NCI-H146 treated with DMSO at 0.1 percent for 48 hours (cell line): ENCODE measurements at regions not wholly inside any gene's neighbourhood (a gene's known extent, or its start where the extent isn't known, plus 50 kb on each side); places are given as distances from the start of the nearest gene placed in this dataset.
"Not testable (repeated sequence)": the region's sequence is repeated elsewhere in the genome, so short reads cannot be mapped to it uniquely, and the experiment has no call there.

Experiments
- DNase-seq: peaks from one replicate; lab custom pipeline; 2025; ENCODE audit not compliant: unreplicated experiment; lab: John Stamatoyannopoulos, UW

DNA sequence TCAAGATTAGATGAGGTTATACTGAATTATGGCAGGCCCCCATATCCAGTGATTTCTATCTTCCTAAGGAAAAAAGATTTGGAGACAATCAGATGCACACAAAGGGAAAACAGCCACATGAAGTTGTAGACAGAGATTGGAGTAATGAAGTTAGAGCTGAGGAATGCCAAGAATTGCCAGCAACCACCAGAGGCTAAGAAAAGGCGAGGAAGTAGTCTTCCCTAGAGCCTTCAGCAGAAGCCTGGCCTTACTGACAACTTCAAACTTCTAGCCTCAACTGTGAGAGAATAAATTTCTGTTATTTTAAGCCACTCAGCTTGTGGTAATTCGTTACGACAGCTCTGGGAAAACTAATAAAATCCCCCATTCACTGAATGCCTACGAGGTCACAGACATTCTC is 473.9 kb downstream of the COL12A1 start:
- DNase-seq = no peak

DNA sequence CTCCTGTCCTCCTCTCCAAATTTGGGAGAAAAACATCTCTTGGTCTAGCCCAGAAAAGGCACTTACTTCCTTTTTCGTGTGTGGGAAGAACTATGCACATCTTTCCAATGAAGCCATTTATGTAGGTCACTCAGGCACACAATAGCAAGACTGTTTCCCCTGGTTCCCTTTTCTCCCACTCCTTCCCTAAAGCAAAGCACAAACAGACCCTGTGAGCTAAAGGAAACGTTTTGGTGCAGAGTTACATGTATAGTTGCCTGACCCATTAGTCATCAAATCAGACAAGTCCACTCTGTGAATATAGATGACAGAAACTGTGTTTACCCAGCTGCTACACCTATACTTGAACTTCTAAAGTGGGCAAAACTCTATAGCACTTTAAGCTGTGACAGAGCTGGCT is 474.6 kb downstream of the COL12A1 start:
- DNase-seq = no peak

DNA sequence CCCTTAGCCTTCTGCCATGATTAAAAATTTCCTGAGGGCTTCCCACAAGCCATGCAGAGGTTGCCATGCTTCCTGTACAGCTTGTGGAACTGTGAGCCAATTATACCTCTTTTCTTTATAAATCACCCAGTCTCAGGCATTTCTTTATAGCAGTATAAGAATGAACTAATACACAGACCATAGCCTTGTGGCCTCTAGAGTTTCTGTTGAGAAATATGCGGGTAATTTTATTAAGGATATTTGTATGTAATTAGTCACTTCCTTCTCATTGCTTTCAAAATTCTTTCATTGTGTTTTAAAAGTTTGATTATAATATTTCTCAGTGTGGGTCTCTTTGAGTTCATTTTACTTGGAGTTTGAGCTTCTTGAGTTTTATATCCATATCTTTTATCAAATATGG is 484.9 kb downstream of the COL12A1 start:
- DNase-seq = no peak

DNA sequence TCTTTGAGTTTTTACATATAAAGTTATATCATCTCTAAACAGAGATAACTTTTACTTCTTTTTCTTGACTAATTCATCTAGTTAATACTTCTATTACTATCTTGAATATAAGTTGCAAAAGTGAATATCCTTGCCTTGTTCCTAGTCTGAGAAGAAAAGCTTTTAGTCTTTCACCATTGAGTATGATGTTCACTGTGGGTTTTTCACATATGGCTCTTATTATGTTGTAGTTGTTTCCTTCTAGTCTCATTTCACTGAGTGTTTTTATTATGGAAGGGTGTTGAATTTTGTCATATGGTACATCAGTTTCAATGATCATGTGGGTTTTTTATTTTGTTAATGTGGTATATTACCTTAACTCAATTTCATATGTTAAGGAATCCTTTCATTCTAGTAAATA is 488.3 kb downstream of the COL12A1 start:
- DNase-seq = no peak

DNA sequence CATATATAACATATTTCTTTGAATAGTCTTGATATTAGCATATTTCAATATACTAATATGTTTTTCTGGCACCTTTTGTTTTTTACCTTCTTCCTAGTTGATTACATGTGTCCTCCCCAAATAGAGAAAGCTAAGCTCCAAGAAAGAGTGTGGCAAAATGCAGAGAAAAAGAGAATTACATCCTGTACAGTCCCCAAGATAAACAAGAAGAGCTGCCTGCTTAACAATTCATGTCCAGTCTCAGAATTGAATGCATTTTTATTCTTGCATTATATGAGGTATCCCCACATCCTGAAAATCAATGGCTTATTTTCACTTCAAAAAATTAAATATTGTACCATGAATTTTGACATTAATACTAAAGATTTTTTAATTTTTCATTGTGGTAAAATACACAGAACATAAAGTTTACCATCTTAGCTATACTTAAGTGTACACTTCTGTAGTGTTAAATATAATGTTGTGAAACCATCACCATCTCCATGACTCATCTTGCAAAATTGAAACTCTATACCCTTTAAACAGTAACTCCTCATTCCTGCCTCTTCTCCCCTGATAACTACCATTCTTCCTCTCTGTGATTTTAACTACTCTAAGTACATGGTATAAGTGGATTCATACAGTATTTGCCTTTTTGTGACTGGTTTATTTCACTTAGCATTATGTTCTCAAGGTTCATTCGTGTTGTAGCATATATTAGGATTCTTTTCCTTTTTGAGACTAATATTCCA is 490.3 kb downstream of the COL12A1 start:
- no peak for DNase-seq

DNA sequence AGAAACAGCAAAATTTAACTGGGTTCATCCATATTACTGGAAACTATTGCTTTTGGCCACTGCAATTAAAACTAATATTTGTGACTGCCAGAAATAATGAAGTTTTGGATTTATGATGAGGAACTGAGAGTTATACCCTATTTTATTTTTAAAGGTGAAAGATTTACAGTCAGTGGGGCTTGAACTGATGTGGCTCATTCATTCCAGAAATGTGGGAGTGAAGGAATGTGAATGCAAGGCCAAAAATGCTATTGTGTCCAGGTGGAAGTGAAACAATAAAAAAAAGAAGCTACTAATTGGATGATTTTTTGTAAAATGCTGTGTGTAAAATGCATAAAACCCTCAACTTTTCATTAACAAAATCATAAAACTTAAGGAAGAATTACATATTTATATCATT is 491.9 kb downstream of the COL12A1 start:
- no peak for DNase-seq

DNA sequence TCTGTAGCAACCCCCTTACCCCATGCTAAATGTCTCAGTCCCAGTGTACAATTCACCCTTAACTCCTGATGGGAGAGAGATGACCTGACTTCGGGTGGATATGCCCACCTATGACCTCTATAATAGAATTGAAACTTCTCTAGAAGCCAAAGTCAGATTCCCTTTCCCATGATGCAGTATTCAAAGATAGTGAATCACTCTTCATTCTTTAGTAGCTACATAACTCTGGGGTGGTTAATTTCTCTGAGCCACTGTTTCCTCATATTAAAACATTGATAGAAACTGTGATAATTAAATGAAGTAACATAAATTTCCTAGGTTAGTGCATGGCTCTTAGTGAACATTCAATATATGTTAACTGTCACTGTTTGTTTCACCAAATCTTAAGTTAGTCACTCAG is 500.4 kb downstream of the COL12A1 start:
- DNase-seq = no peak

DNA sequence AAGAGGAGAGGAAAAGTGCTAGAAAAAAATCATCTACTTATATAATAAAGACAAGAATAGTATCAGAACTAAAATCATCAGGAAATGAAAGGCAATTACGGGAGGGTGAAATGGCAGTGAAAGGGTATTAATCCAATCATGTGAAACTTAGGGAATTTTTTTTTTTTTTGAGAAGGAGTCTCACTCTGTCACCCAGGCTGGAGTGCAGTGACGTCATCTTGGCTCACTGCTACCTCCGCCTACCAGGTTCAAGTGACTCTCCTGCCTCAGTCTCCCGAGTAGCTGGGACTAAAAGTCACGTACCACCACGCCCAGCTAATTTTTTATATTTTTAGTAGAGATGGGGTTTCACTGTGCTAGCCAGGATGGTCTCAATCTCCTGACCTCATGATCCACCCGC is 501.3 kb downstream of the COL12A1 start:
- not testable (repeated sequence) for DNase-seq

DNA sequence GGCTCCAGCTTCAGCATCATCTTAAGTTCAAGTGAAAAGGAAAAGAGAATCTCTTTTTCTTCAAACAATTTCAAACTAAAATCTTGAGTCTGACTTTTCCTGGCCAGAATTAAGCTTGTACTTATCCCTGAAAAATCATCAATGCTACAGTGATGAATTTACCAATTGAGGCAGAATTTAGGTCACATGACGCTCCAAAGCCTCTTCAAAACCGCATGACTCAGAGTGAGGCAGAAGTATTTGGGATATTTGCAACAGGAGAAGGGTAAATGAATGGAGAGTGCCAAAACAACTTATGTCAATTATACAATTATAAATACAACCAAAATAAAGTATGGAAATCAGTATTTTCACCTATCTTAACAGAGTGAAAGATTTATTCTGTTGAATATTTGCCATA is 515.5 kb downstream of the COL12A1 start:
- DNase-seq = no peak

DNA sequence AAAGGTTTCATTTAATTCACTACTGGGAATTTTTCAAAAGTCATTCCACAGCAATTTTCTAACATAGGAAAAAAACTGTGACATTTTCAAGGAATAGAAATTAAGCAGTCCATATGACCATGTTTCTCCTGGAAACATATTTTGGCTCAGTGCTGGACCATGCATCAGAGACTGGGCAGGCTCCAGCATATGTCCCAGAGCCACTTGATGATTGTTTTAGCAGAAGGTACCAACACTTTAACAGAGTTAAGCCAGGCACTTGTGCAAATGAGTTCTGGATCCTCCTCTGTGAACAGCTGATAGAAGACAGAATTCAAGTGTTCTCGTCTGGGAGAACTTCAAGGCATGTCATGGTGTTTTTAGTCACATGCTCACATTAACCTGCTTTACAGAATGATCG is 516.3 kb downstream of the COL12A1 start:
- DNase-seq = no peak

DNA sequence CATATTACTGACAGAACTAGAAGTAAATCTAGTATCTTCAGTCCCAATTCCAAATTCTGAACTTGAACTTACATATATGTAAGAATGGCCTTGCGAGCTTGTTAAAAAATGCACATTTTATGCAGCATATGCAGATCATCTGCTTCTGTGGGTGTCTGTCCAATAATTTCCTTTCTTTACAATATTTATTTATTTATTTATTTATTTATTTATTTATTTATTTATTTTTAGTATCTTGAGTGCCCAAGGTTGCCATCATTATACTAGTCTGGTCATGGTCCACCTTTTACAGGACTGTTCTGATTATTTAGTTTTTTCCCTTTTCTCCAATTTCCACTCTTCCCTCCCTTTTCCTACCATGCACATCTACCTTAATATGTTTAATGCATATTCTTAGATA is 528.4 kb downstream of the COL12A1 start:
- DNase-seq = no peak

DNA sequence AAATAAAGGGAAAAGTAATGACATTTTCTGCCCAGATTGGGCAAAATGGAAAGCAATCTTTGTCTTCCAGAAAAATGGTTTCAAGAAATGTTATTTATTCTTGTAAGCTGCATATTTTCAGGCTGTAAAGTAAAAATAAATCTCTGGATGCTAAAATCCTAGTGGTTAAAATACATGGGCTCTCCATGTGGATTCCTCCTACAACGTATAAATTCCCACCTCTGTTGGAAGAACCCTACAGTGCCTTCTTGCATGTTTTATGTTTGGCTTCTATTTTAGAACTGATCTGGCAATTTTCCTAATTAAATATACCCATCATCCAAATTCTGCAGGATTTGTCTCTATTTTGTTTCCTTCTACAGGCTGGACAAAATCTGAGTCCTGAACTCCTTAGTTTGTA is 528.9 kb downstream of the COL12A1 start:
- DNase-seq = no peak

DNA sequence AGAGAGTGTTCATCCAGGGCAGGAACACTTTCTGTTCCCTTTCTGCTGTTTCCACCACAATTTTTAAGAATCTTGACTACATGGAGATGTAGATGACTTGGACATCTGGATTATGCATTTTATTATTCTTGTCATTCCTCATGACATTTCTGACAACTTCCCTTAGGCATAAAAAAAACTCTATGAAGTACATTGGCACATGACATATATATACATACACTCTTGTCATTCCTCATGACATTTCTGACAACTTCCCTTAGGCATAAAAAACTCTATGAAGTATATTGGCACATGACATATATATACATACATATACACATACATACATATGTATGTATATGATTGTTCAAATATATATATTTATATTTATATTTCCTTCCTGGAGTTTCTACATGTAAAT is 531.5 kb downstream of the COL12A1 start:
- no peak for DNase-seq

DNA sequence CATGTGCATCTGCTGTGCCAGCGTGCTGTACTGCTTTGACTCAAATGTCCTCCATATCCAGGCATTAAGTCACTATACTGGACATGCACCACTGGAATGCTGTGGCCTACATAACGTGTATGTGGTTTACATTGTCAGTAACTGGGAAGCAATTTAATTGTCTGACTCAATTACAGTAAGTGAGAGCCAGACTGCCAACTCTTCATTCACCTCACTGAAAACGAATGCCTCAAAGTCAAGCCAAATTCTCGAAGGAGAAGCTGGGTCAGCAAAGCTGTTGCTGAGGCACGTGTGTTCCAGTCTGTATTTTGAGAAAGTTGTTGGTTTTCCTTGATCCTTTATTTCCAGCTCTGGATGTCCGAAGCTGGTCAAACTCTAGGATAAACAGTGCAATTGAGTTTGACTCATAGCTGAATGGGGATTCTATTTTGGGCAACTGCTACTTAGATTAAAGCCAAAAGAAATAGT is 534.3 kb downstream of the COL12A1 start:
- no peak for DNase-seq

DNA sequence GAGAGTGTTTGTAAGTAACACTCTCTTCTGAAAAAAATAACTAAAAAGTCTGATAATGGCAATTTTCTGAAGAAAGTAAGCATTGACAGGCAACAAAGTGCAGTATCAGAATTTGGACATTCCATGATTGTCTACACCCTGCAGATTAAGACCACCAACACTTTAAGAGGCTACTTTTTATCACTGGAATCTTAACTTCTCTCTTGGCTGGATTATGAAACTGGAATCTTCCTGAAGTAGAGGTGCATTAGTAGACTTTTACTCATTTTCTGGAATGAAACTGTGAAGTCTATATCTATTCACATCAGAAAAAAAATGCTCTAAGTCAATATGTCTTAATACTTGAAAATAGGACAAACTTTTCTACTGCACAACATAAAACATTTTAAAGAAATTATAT is 547.5 kb downstream of the COL12A1 start:
- no peak for DNase-seq

DNA sequence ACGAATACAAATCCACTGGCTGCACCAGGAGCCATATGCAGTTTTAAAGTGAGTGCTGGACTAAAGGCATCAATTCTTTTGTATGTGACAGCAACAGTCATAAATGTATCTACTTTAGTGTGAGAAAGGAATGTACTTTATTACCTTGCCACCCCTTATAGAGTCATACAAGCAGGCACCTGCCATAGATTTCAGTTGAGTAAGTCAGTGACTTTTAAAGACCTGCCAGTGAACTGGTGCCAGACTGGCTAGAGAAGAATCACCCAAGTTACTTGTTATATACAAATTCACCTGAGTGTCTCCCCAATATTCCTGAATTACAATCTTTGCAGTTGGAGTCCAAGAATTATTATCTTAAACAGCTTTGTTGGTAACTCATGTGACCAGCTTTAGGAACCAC is 547.9 kb downstream of the COL12A1 start:
- no peak for DNase-seq

DNA sequence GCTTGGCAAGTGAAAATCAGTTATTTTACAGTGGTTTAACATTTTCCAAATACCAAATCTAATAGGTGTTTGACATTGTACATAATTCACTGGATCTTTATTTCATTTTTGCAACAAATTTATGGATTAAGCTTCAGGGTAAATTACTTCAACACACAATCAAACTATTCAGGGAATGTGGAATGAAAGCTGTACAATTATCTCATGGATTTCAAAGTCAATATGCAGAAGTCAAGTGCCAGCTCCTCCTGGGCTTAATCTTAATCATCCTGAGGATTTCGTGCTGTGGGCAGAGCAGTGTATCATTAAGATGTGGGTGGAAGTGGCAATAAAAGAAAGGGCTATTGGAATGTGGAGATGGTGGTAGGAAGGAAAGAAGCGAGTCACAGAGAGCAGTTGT is 548.8 kb downstream of the COL12A1 start:
- no peak for DNase-seq

DNA sequence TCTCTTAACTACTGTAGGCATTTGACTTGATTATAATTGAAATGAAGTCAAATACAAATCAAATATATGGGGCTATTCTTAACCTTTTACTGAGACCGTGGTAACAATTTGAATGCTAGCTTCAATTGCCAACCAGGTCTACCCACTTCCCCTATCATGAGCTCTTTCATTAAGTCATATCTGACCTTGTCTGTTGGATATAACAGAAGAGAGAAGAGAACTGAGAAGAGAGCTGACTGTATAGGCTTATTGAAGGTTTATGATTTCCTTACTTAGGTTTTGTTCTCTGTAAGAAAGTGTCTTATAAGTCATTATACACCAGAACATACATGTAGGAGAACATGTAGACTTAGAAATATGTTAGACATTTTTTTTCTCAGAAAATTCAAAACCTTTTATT is 549.4 kb downstream of the COL12A1 start:
- DNase-seq = no peak

DNA sequence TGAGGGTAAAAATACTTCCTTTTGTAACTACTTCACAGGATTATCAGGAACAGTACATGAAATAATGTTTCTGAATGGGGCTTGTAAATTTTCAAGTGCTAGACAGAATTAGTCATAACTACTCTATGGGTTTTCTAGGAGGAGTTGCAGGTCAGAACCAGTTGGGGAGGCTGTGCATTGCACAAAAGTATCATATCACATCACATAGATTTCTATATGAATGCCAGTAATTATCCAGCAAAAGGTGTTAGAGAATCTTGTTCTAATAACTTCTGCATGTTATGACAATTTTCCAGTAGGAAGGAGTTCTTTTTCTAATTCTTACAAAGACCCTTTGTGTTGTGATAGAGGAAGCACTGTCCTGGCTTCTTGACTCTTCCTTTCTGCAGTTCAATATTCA is 551.6 kb downstream of the COL12A1 start:
- DNase-seq = no peak

DNA sequence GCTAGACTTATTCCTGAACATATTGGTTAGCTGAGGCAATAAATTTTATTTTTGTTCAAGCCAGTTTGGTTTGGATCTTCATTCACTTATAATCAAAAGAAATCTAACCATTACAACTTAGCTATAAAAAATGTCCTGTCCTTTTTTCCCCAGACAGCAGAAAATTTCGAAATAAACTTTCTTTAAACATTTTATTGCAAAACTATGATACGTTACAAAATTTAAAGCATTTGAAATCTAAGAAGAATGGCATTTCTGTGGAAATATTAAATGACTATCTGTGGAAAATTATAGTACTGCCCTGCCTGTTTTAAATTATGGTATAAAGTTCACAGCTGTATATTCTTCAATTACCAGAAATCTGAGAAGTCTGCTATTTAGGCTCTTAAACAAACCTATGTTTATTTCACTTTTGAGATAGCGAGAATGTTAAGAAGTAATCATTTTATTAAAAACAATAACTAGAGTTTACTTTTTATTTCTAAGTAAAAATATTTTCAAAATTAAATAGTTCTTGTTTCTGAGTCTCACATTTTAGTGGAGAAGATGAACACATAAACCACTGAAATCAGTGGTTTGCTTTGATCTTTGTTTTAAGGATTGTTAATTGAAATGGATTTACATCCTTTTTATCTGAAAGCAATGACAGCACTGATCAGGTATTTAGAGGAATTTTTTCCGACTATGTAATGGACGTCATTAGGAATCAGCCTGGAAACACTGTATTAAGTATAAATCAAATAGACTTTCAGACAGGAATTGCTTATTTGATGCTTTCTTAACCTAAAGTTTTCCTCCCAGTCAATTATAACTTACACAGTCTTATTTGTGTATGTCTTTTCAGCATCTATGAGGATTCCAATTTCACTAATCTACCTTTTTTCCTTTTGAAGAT is 553.7 kb downstream of the COL12A1 start:
- no peak for DNase-seq

DNA sequence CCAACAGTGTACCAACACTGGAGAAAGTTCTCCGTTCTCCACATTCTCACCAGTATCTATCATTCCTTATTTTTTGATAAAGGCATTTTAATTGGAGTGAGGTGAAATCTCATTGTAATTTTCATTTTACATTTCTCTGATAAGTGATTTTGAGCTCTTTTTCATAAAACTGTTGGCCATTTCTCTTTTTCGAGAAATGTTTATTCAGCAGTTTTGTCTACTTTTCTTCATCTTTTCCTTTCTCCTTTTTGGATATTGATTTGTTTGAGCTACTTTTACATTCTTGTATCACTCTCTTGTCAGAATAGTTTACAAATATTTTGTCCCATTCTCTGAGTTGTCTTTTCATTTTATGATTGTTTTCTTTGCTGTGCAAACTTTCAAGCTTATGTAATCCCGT is 555.2 kb downstream of the COL12A1 start:
- no peak for DNase-seq

DNA sequence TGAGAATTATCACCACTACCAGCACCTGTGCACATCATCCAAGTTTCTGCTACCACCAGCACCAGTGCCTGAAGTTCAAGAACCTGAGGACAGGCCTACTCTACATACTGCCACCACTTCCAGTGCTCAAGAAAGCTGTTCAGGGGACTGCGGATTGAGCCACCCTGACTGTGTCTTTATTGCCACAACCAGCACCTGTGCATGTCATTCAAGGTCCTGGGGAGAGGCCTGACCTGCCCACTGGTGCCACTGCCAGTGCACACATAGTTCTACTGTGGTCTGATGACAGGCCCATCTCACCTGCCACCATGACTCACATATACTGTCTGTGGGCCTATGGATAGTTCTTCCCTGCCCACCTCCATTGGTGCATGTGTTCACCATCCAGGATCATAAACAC is 559.4 kb downstream of the COL12A1 start:
- DNase-seq = no peak
